Activated CD4-positive, alpha-beta memory T cell treated with anti-CD3 and anti-CD28 coated beads for 36 hours (primary cell): ENCODE measurements at regions not wholly inside any gene's neighbourhood (a gene's known extent, or its start where the extent isn't known, plus 50 kb on each side); places are given as distances from the start of the nearest gene placed in this dataset.

Experiments
- CTCF ChIA-PET: fragments of 350-600 bp; sonication (Branson Sonifier 250); formaldehyde crosslinking; loops from one replicate; lab custom pipeline; 2021; ENCODE audit warnings: antibody characterized with exemption, inconsistent platforms; lab: Charles Lee
- POLR2A ChIA-PET: fragments of 350-600 bp; sonication (Branson Sonifier 250); formaldehyde crosslinking; loops from one replicate; lab custom pipeline; 2021; ENCODE audit warnings: antibody characterized with exemption; lab: Charles Lee
- DNase-seq: peaks from one replicate; pipeline ENCODE4 v3.0.0-alpha.2; 2020
- H3K27ac Mint-ChIP-seq: one replicate; pipeline ENCODE4 v1.8.0; 2021; ENCODE audit warnings: mixed read lengths
- H3K27me3 Mint-ChIP-seq: one replicate; pipeline ENCODE4 v1.8.0; 2021; ENCODE audit warnings: mixed read lengths
- H3K36me3 Mint-ChIP-seq: one replicate; pipeline ENCODE4 v1.8.0; 2021; ENCODE audit warnings: mixed read lengths
- H3K4me1 Mint-ChIP-seq: one replicate; pipeline ENCODE4 v1.8.0; 2021; ENCODE audit warnings: low read depth, mixed read lengths
- H3K4me3 Mint-ChIP-seq: one replicate; pipeline ENCODE4 v1.8.0; 2021; ENCODE audit warnings: mild to moderate bottlenecking, mixed read lengths
- H3K9me3 Mint-ChIP-seq: one replicate; pipeline ENCODE4 v1.8.0; 2021; ENCODE audit warnings: mixed read lengths
- intact Hi-C: fragments of 100-400 bp; cut with micrococcal nuclease; formaldehyde crosslinking; loops from one replicate; pipeline ENCODE4 v1.15.1; 2023

- Mint-ChIP-seq H3K9me3 (no peaks in the 10 kb centered on the region), H3K27me3 (no peaks in the 10 kb centered on the region), H3K36me3 (no peaks in the 10 kb centered on the region), H3K4me3 (no peak overlapping the region), H3K4me1 (no peaks in the 10 kb centered on the region), H3K27ac (no peak overlapping the region)
- DNase-seq, result no peak
- POLR2A ChIA-PET, result no interaction called here
- intact Hi-C loops, result no loop called here
- CTCF ChIA-PET, result no interaction called here
Observed at GRCh38 chr3:72093992-72094334, 309.0 kb upstream of the PROK2 start.

DNA sequence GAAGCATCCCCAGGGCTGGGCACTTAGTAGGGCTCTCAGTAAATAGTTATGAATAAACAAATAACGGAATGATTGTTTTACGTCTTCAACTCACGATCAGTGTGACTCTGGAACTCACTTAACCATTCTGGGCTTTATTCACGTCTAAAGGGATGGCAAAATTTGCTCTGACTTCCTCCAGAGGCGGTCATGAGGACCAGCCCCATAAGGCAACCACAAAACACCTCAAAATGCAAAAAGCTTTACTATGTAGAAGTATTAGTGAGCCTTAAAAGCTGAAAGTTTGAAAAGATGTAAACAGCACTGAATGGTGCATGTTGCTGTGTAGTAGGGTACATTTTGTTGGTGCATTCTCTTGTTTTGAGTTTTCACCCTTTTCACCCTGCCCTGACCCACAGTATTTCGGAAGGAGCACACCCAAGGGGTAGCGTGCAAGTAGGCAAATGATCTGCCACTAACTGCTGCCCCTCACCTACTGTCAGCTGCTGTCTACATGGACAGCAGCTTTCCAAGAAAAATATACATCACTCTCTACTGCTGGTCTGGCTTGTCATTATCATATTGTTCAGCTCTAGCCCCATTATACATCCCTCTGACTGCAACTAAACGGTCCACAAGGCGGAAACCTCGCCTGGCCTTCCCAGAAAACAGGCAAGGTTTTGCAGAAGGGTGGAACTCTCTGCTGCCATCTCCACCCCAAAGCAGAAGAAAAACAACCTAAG lies 308.5 kb upstream of the PROK2 start:
- H3K27me3 Mint-ChIP-seq, result no peaks in the 10 kb centered on the region
- no peaks in the 10 kb centered on the region for H3K4me1 Mint-ChIP-seq
- H3K27ac Mint-ChIP-seq, result no peak overlapping the region
- CTCF ChIA-PET, result no interaction called here
- H3K36me3 Mint-ChIP-seq, result no peaks in the 10 kb centered on the region
- intact Hi-C loops, result no loop called here
- no peaks in the 10 kb centered on the region for H3K9me3 Mint-ChIP-seq
- DNase-seq, result no peak
- POLR2A ChIA-PET, result no interaction called here
- H3K4me3 Mint-ChIP-seq, result no peak overlapping the region

DNA sequence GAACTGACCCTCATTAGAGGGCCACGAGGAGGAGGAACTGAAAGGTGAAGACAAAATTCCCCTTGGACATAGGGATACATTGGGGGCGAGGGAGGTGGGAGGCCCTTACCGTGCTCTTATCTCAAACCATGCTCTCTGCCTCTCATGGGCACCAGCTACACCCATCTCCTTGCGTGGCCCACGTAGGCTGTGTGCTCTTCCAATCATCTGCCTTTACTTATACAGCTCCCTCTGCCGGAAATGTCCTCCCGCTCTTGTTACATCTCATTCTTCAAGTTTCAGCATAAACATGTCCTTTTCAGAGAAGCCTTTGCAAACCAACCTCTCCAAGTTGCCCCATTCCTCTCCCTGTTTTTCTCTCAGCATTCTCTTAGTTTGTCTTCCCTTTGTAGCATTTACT lies 307.8 kb upstream of the PROK2 start:
- Mint-ChIP-seq H3K36me3 (no peaks in the 10 kb centered on the region), H3K4me1 (no peaks in the 10 kb centered on the region), H3K4me3 (no peak overlapping the region), H3K9me3 (no peaks in the 10 kb centered on the region), H3K27ac (no peak overlapping the region), H3K27me3 (no peaks in the 10 kb centered on the region)
- DNase-seq, result no peak
- POLR2A ChIA-PET, result no interaction called here
- CTCF ChIA-PET, result no interaction called here
- intact Hi-C loops, result no loop called here

DNA sequence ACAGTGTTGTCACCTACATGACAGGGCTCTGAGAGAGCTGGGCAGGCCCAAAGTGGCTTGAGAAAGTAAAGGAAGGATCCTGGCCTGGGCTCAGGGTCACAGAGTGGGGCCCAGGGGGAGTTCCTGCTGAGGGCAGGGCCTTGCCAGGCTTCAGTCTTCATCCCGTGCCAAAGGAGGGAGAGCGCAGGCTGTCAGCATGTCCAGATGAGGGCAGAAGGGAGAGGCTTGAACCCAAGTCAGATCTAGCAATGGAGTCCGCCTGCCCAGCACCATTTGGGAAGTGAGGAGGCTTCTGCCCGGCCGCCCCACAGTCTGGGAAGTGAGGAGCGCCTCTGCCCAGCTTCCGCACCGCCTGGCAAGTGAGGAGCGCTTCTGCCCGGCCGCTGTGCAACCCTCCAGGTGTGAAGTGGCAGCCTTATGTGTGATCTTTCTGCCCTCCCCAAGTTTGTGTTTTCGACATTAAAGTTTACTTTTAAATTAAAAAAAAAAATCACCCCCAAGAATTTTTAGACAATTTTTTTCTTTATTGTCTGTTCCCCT lies 303.6 kb upstream of the PROK2 start:
- no peaks in the 10 kb centered on the region for H3K4me1 Mint-ChIP-seq
- ChIA-PET CTCF (no interaction called here), POLR2A (no interaction called here)
- no peak overlapping the region for H3K4me3 Mint-ChIP-seq
- no peaks in the 10 kb centered on the region for H3K9me3 Mint-ChIP-seq
- intact Hi-C loops, result no loop called here
- H3K27ac Mint-ChIP-seq, result no peak overlapping the region
- H3K36me3 Mint-ChIP-seq, result no peaks in the 10 kb centered on the region
- H3K27me3 Mint-ChIP-seq, result no peaks in the 10 kb centered on the region
- no peak for DNase-seq

DNA sequence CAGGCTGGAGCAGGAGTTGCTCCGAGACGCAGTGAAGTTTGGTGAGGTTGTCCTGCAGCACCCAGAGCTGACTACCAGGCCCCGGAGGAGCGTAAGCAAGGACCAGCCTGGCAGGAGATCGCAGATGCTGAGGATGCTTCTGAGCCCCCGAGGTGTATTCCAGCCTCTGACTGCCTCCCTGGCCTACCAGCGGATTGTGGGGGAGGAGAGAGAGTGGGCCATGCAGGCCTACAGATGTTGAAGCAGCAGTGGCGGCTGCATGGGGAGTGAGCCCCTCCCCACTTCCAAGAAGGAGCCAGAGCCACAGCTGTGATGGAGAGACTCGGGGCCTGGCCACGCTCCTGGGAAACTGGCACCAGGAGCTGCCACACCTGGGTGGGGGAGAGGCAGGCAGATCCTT lies 302.5 kb upstream of the PROK2 start:
- POLR2A ChIA-PET, result no interaction called here
- H3K4me3 Mint-ChIP-seq, result no peak overlapping the region

GRCh38 chr3:72086743-72087087 lies 301.8 kb upstream of the PROK2 start:
- Mint-ChIP-seq H3K4me1 (no peaks in the 10 kb centered on the region), H3K27ac (no peak overlapping the region), H3K4me3 (no peak overlapping the region), H3K9me3 (no peaks in the 10 kb centered on the region), H3K27me3 (no peaks in the 10 kb centered on the region), H3K36me3 (no peaks in the 10 kb centered on the region)
- intact Hi-C loops, result no loop called here
- ChIA-PET CTCF (no interaction called here), POLR2A (no interaction called here)
- no peak for DNase-seq

More for the DNA sequence above, 302.5 kb upstream of the PROK2 start:
- no peaks in the 10 kb centered on the region for H3K36me3 Mint-ChIP-seq
- no peaks in the 10 kb centered on the region for H3K9me3 Mint-ChIP-seq
- intact Hi-C loops, result no loop called here
- H3K4me1 Mint-ChIP-seq, result no peaks in the 10 kb centered on the region
- DNase-seq, result no peak
- CTCF ChIA-PET, result no interaction called here
- no peaks in the 10 kb centered on the region for H3K27me3 Mint-ChIP-seq
- H3K27ac Mint-ChIP-seq, result no peak overlapping the region

- Mint-ChIP-seq H3K9me3 (no peaks in the 10 kb centered on the region), H3K36me3 (no peaks in the 10 kb centered on the region), H3K27me3 (no peaks in the 10 kb centered on the region), H3K4me3 (no peak overlapping the region), H3K27ac (no peak overlapping the region), H3K4me1 (no peaks in the 10 kb centered on the region)
- POLR2A ChIA-PET, result no interaction called here
- intact Hi-C loops, result no loop called here
- CTCF ChIA-PET, result no interaction called here
- no peak for DNase-seq
Observed at GRCh38 chr3:72086042-72086742, 301.2 kb upstream of the PROK2 start.

DNA sequence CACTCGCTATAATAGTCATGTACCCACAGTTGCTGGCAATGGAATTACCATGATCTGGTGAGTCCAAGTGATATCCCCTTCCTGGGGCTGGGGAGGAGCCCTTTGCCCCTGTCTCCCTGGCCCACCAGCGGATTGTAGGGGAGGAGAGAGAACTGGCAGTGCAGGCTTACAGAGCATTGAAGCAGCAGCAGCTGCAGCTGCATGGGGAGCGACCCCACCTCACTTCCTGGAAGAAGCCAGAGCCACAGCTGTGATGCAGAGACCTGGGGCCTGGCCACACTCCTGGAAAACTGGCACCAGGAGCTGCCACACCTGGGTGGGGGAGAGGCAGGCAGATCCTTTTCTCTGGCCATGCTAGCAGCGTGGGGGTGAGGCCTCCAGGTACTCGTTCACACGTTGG lies 300.1 kb upstream of the PROK2 start:
- DNase-seq, result no peak
- Mint-ChIP-seq H3K4me3 (no peak overlapping the region), H3K27ac (no peak overlapping the region), H3K27me3 (no peaks in the 10 kb centered on the region), H3K4me1 (peaks cover 6% of the 10 kb centered on the region), H3K9me3 (no peaks in the 10 kb centered on the region), H3K36me3 (no peaks in the 10 kb centered on the region)
- intact Hi-C loops, result no loop called here
- ChIA-PET CTCF (no interaction called here), POLR2A (no interaction called here)

GRCh38 chr3:72082776-72083462 lies 298.0 kb upstream of the PROK2 start:
- no peak for DNase-seq
- Mint-ChIP-seq H3K4me1 (peaks cover 9% of the 10 kb centered on the region), H3K27me3 (peaks cover 2% of the 10 kb centered on the region), H3K36me3 (no peaks in the 10 kb centered on the region), H3K9me3 (no peaks in the 10 kb centered on the region), H3K4me3 (no peak overlapping the region), H3K27ac (no peak overlapping the region)
- ChIA-PET POLR2A (no interaction called here), CTCF (no interaction called here)
- intact Hi-C loops, result no loop called here

DNA sequence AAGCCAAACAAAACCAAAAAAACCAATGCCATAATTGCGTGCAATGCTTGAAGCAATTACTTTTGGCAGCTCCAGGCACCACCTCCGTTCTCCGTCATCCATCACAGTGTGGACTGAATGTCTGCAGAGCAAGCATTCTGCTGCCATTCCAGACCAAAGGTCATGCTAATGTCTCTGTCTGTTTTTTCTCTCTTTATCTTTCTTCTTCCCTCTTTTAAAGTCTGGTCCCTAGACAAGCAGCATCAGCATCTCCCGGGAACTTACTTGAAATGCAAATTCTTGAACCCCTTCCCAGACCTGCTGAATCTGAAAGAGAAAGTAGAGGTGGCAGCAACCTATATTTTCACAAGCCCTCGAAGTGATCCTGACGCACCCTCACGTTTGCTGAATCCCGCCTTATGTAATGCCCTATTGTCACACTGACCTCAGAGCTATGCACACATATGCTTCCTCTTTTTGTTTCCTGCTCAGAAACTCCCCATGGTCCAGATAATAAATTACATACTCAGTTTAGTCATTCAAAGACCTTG lies 297.3 kb upstream of the PROK2 start:
- Mint-ChIP-seq H3K36me3 (no peaks in the 10 kb centered on the region), H3K4me3 (no peak overlapping the region), H3K27ac (no peak overlapping the region), H3K4me1 (peaks cover 14% of the 10 kb centered on the region), H3K27me3 (peaks cover 2% of the 10 kb centered on the region), H3K9me3 (no peaks in the 10 kb centered on the region)
- CTCF ChIA-PET, result no interaction called here
- POLR2A ChIA-PET, result no interaction called here
- intact Hi-C loops, result no loop called here
- DNase-seq, result no peak

GRCh38 chr3:72081471-72082185 lies 296.7 kb upstream of the PROK2 start:
- no peak for DNase-seq
- Mint-ChIP-seq H3K27me3 (peaks cover 2% of the 10 kb centered on the region), H3K9me3 (peaks cover 1% of the 10 kb centered on the region), H3K36me3 (no peaks in the 10 kb centered on the region), H3K4me1 (peaks cover 16% of the 10 kb centered on the region), H3K4me3 (no peak overlapping the region), H3K27ac (no peak overlapping the region)
- intact Hi-C loops, result no loop called here
- POLR2A ChIA-PET, result no interaction called here
- CTCF ChIA-PET, result no interaction called here

GRCh38 chr3:72080800-72081199 lies 295.9 kb upstream of the PROK2 start:
- CTCF ChIA-PET, result no interaction called here
- H3K27ac Mint-ChIP-seq, result no peak overlapping the region
- intact Hi-C loops, result no loop called here

More at GRCh38 chr3:72080800-72081199, 295.9 kb upstream of the PROK2 start:
- Mint-ChIP-seq H3K4me3 (no peak overlapping the region), H3K27me3 (peaks cover 2% of the 10 kb centered on the region), H3K9me3 (peaks cover 8% of the 10 kb centered on the region), H3K4me1 (peaks cover 16% of the 10 kb centered on the region), H3K36me3 (peaks cover 4% of the 10 kb centered on the region)
- POLR2A ChIA-PET, result no interaction called here
- DNase-seq, result no peak
